SK-N-SH (cell line): ENCODE measurements at regions not wholly inside any gene's neighbourhood (a gene's known extent, or its start where the extent isn't known, plus 50 kb on each side); places are given as distances from the start of the nearest gene placed in this dataset.

Experiments used
- CTCF ChIA-PET: fragments of 300-600, 350-600 bp; formaldehyde crosslinking; extraction: SDS; loops from one replicate; lab custom pipeline; 2021; lab: Yijun Ruan, JAX
- POLR2A ChIA-PET: fragments of 350-600 bp; sonication (Branson Sonifier 250); formaldehyde crosslinking; extraction: SDS; loops from one replicate; lab custom pipeline; 2020; ENCODE audit warnings: antibody characterized with exemption, inconsistent platforms; lab: Yijun Ruan, JAX
- DNase-seq: peaks from one replicate; pipeline ENCODE4 v3.0.0; 2012
- H2AFZ ChIP-seq: fragments of 200-600 bp; sonication (generic); 2 replicates; pipeline ENCODE4 v1.8.1; 2016; ENCODE audit warnings: antibody characterized with exemption, mild to moderate bottlenecking, low read depth
- H3F3A ChIP-seq: fragments of 200-600 bp; sonication (generic); replicated peaks from 2 replicates; pipeline ENCODE3; 2016; ENCODE audit warnings: antibody characterized with exemption, mild to moderate bottlenecking; ENCODE audit not compliant: insufficient read depth
- H3K27ac ChIP-seq, 2 experiments: fragments of 200-500 bp in 1 of 2; fragments of 200-600 bp in 1 of 2; sonication (Bioruptor generic) in 1 of 2; sonication (generic), shearing (Covaris generic) in 1 of 2; 2 replicates each; pipeline versions ENCODE4 v1.5.1 to v1.6.1; 2014 to 2016; ENCODE audit warnings: low read depth in 2 of 2, inconsistent platforms in 1 of 2, low read length in 1 of 2, mild to moderate bottlenecking in 1 of 2, mixed read lengths in 1 of 2
- H3K27me3 ChIP-seq: fragments of 200-600 bp; sonication (generic), shearing (Covaris generic); 2 replicates; pipeline ENCODE4 v1.6.1; 2016; ENCODE audit warnings: mixed run types; ENCODE audit not compliant: insufficient read depth
- H3K36me3 ChIP-seq, 2 experiments: fragments of 200-500 bp in 1 of 2; fragments of 200-600 bp in 1 of 2; sonication (Bioruptor generic) in 1 of 2; sonication (generic) in 1 of 2; replicated peaks in 1 of 2; 2 replicates each; pipeline versions ENCODE3 to v1.5.1; 2014 to 2016; ENCODE audit warnings: low read length in 1 of 2, mild to moderate bottlenecking in 1 of 2; ENCODE audit not compliant: insufficient read depth in 2 of 2, control insufficient read depth in 1 of 2
- H3K4me1 ChIP-seq, 2 experiments: fragments of 200-500 bp in 1 of 2; fragments of 200-600 bp in 1 of 2; sonication (Bioruptor generic) in 1 of 2; sonication (generic), shearing (Covaris generic) in 1 of 2; 2 replicates each; pipeline versions ENCODE4 v1.5.1 to v1.6.1; 2014 to 2016; ENCODE audit warnings: low read depth in 1 of 2, low read length in 1 of 2, mixed run types in 1 of 2; ENCODE audit not compliant: insufficient read depth in 2 of 2, control insufficient read depth in 1 of 2
- H3K4me2 ChIP-seq: fragments of 200-600 bp; sonication (generic), shearing (Covaris generic); 2 replicates; pipeline ENCODE4 v1.6.1; 2017; ENCODE audit warnings: mixed run types
- H3K4me3 ChIP-seq, 2 experiments: fragments of 200-500 bp in 1 of 2; fragments of 200-600 bp in 1 of 2; sonication (Bioruptor generic) in 1 of 2; sonication (generic), shearing (Covaris generic) in 1 of 2; 2 replicates each; pipeline versions ENCODE4 v1.5.1 to v1.8.1; 2014 to 2016; ENCODE audit warnings: low read depth in 2 of 2, inconsistent platforms in 1 of 2, low read length in 1 of 2, mild to moderate bottlenecking in 1 of 2, mixed read lengths in 1 of 2, moderate library complexity in 1 of 2
- H3K79me2 ChIP-seq: fragments of 200-600 bp; sonication (generic); 2 replicates; pipeline ENCODE4 v1.8.1; 2017; ENCODE audit warnings: mild to moderate bottlenecking; ENCODE audit not compliant: insufficient read depth
- H3K9ac ChIP-seq: fragments of 200-600 bp; sonication (generic); 2 replicates; pipeline ENCODE4 v1.6.1; 2017; ENCODE audit warnings: mixed run types
- H3K9me2 ChIP-seq: fragments of 200-600 bp; sonication (generic); 2 replicates; pipeline ENCODE4 v1.6.1; 2017; ENCODE audit warnings: mixed run types
- H3K9me3 ChIP-seq: fragments of 200-600 bp; sonication (generic); 2 replicates; pipeline ENCODE4 v1.6.1; 2017; ENCODE audit warnings: mixed run types, mild to moderate bottlenecking, moderate library complexity
- H4K20me1 ChIP-seq: fragments of 200-600 bp; sonication (generic); 2 replicates; pipeline ENCODE4 v1.6.1; 2017; ENCODE audit warnings: mild to moderate bottlenecking, mixed run types; ENCODE audit not compliant: insufficient read depth
- CHD2 ChIP-seq: fragments of 150-350 bp; IDR thresholded peaks from 2 replicates; pipeline ENCODE4 v1.6.1; 2018; ENCODE audit warnings: low read length; ENCODE audit not compliant: partially characterized antibody
- CTCF ChIP-seq: fragments of 200-600 bp; sonication (generic); IDR thresholded peaks from 2 replicates; pipeline ENCODE4 v1.6.1; 2017; ENCODE audit warnings: antibody characterized with exemption, mild to moderate bottlenecking, moderate library complexity
- ELF1 ChIP-seq: IDR thresholded peaks from 2 replicates; pipeline ENCODE4 v1.4.0; 2012
- EP300 ChIP-seq, 2 experiments: IDR thresholded peaks; 2 replicates each; pipeline versions ENCODE4 v1.4.0 to v1.6.1; 2012; ENCODE audit warnings: borderline replicate concordance in 1 of 2, low read depth in 1 of 2, low read length in 1 of 2
- FOSL2 ChIP-seq: IDR thresholded peaks from 2 replicates; pipeline ENCODE4 v1.4.0; 2012; ENCODE audit warnings: low read depth, mild to moderate bottlenecking, moderate library complexity, borderline replicate concordance
- FOXM1 ChIP-seq: IDR thresholded peaks from 2 replicates; pipeline ENCODE4 v1.4.0; 2012; ENCODE audit warnings: low read depth, mild to moderate bottlenecking
- IRF3 ChIP-seq: fragments of 150-350 bp; IDR thresholded peaks from 2 replicates; pipeline ENCODE4 v1.6.1; 2016; ENCODE audit warnings: mild to moderate bottlenecking, low read depth, low read length
- NRF1 ChIP-seq: IDR thresholded peaks from 2 replicates; pipeline ENCODE4 v1.6.1; 2012; ENCODE audit warnings: low read depth, mild to moderate bottlenecking, low read length
- POLR2AphosphoS5 ChIP-seq: IDR thresholded peaks from 2 replicates; pipeline ENCODE4 v1.6.1; 2012; ENCODE audit warnings: low read depth, low read length
- RCOR1 ChIP-seq: fragments of 150-350 bp; IDR thresholded peaks from 2 replicates; pipeline ENCODE4 v1.6.1; 2017; ENCODE audit warnings: antibody characterized with exemption, low read length
- RFX5 ChIP-seq: IDR thresholded peaks from 2 replicates; pipeline ENCODE4 v1.6.1; 2012; ENCODE audit warnings: mild to moderate bottlenecking, improper control_type of control experiment, low read length
- RXRA ChIP-seq: IDR thresholded peaks from 2 replicates; pipeline ENCODE4 v1.4.0; 2012; ENCODE audit warnings: low read depth, mild to moderate bottlenecking, borderline replicate concordance
- SMC3 ChIP-seq: IDR thresholded peaks from 2 replicates; pipeline ENCODE4 v1.6.1; 2012; ENCODE audit warnings: low read depth, low read length, improper control_type of control experiment
- TCF12 ChIP-seq: IDR thresholded peaks from 2 replicates; pipeline ENCODE4 v1.4.0; 2012
- USF2 ChIP-seq: fragments of 150-350 bp; IDR thresholded peaks from 2 replicates; pipeline ENCODE4 v1.6.1; 2017; ENCODE audit warnings: antibody characterized with exemption, low read length, low read depth, borderline replicate concordance
- YY1 ChIP-seq: IDR thresholded peaks from 2 replicates; pipeline ENCODE4 v1.4.0; 2012; ENCODE audit warnings: low read depth, mild to moderate bottlenecking
- ZBTB33 ChIP-seq: IDR thresholded peaks from 2 replicates; pipeline ENCODE4 v1.4.0; 2012; ENCODE audit warnings: low read depth, borderline replicate concordance
- WGBS: methylation state at CpG from one replicate; pipeline ENCODE4 v1.1.6; 2017; ENCODE audit warnings: low lambda C conversion rate; 5-methylcytosine and 5-hydroxymethylcytosine counted together

- Histone ChIP-seq H3K4me1 (no peaks in the 10 kb centered on the region), H3K9me3 (no peaks in the 10 kb centered on the region), H3K4me2 (no peak overlapping the region), H3K36me3 (no peaks in the 10 kb centered on the region), H3K9ac (no peak overlapping the region), H3K27ac (no peak overlapping the region), H3F3A (no peaks in the 10 kb centered on the region), H3K79me2 (no peaks in the 10 kb centered on the region), H3K27me3 (no peaks in the 10 kb centered on the region), H3K4me3 (no peak overlapping the region), H4K20me1 (no peaks in the 10 kb centered on the region), H2AFZ (no peak overlapping the region), H3K9me2 (no peaks in the 10 kb centered on the region)
- 0% methylated on average over 4 of the region's 4 CpGs for WGBS
- ChIA-PET CTCF (no interaction called here), POLR2A (no interaction called here)
- no peak for DNase-seq
- no peak for TF ChIP-seq CTCF
- no peak for TF ChIP-seq TCF12
- TF ChIP-seq SMC3: no peak
- no peak for TF ChIP-seq ELF1
- TF ChIP-seq RCOR1: no peak
- no peak for TF ChIP-seq CHD2
- no peak for TF ChIP-seq POLR2AphosphoS5
- TF ChIP-seq IRF3: no peak
- no peak for TF ChIP-seq EP300 (IDR thresholded peaks at IDR 0.05; ENCODE audit: borderline replicate concordance in 1 of 2, low read depth in 1 of 2, low read length in 1 of 2)
- TF ChIP-seq NRF1: no peak
- TF ChIP-seq YY1: no peak
- no peak for TF ChIP-seq RFX5
- no peak for TF ChIP-seq FOXM1
- no peak for TF ChIP-seq FOSL2
These were observed 509.4 kb downstream of the IRX1 start for GRCh38 chr5:4104831-4105597.

DNA sequence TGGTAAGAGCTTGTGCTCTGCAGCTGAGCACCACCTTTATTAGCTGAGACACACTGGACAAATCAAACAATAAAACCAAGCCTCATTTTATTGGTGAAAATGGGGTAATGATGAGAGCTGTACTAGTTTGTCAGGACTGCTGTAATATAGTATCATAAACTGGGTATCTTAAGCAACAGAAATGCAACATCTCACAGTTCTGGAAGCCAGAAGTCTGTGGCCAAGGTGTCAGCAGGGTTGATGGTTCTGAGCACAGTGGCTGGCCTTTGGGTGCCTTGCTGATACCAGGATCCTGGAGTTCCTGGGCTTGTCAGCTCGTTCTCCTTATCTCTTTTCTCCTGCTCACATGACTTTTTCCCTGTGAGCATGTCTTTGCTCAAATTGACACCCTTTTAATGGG is 513.1 kb downstream of the IRX1 start:
- Histone ChIP-seq H3K36me3 (no peaks in the 10 kb centered on the region), H3K9me2 (no peaks in the 10 kb centered on the region), H3F3A (no peaks in the 10 kb centered on the region), H2AFZ (no peak overlapping the region), H3K9ac (no peak overlapping the region), H3K27me3 (no peaks in the 10 kb centered on the region), H3K4me3 (no peak overlapping the region), H3K79me2 (no peaks in the 10 kb centered on the region)
- ChIA-PET CTCF (no interaction called here), POLR2A (no interaction called here)
- no peak for DNase-seq
- WGBS: 0% methylated on average over 1 of the region's 1 CpG
- TF ChIP-seq NRF1 (no peak), SMC3 (no peak), RXRA (no peak), CTCF (no peak), USF2 (no peak), ZBTB33 (no peak)
- TF ChIP-seq, all 33 proteins: peak for 0
- Histone ChIP-seq H3K4me1 (no peaks in the 10 kb centered on the region), H3K27ac (no peak overlapping the region), H4K20me1 (no peaks in the 10 kb centered on the region), H3K9me3 (no peaks in the 10 kb centered on the region), H3K4me2 (no peak overlapping the region)
